ENCODE measurements at regions not wholly inside any gene's neighbourhood (a gene's known extent, or its start where the extent isn't known, plus 50 kb on each side); places are given as distances from the start of the nearest gene placed in this dataset.

DNA sequence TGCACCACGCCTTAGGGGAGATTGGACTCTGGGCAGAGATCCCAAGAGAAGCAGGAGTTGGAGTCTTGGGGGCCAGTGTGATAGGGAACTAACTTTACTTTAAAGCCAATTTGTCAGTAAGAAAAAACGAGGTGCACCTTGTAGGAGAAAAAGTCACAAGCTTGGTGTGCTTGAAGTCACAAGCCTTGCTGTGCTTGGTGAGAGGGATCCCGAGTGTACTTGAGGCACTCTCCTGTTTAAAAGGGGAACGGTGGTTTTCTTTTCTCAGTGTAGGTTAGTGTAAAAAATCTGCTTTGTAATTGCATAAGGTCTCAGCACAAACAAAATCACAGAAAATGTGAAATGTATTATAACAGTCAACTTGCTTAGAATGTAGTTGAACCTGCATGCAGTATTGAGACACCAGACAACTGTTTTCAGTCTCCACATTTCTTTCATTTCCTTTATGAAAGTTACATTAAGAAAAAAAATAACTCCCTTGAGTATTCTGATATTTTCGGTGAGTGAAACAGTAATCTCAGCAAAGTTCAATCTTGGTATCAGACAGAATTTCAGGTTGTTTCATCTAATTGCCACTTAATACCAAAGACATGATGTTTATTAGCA is 111.1 kb upstream of the DUSP22 start:
- DNase-seq, result no peak

DNA sequence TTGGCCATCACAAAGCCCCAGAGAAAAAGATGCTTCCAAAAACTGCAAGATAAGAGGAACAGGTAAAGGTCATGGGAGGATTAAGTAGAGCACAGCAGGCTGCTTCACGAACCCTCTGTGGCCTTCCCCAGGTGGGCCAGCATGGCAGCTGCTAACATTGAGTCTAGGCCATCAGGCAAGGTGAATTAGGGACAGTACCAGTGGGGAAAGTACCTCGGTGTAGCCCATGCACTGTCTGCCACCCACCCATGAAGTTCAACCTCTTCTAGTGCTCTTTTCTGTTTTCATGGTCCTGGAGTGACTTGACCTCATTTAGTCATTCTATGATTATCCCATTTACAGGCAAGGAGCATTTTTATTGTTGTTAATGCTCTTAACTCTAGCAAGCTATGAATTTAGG is 108.6 kb upstream of the DUSP22 start:
- DNase-seq, result no peak

DNA sequence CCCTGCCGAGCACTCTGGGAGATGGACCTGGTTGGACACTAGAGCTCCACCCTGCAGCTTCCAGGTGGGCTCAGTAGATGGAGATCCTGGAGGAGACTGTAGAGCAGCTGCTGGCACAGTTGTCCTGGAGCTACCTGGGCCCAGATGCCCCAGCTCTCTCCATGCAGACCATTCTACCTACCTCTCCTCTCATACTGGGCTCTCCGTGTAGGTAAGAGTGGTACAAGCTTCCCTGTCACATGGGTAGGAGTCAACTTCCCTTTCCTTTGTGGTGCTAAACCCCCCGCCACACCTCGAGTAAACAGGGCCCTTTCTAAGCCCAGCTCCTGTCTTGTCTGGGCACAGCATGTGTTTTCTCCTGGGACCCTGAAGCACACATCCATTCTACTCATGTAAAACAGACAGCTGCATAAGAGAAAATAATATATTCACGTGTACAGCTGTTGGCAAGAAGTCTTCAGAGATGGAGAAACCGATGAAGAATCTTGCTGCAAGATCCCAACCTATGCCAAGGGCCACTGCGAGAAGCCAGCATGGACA is 108.1 kb upstream of the DUSP22 start:
- DNase-seq, result no peak

DNA sequence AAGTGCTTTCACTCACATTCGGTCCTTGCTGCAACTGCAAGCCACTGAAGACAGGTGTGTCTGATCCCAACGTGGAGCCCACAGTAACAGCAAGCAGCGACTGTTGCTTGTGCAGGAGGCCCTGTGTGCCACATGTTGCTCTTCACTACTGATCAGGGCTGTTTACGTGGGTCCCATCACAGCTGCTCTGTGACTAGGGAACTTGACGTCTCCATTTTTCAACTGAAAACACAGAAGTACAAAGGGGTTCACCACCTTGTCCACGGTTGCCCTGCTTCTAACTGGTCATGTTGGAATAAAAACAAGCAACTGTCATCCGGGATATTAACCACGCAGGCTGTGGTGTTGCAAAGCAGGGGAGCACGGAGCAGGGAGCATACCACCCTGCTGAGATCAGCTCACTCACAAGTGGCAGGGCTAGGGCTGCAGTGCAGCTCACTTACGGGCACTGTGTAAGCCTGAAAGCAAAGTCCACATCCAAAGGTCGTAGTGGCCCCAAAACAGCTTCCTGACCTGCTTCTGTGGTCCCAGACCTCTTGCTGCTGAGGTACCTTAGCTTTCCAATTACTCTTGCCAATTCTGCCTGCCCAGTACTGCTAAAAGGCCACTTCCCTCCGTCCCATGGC is 105.8 kb upstream of the DUSP22 start:
- DNase-seq, result no peak

DNA sequence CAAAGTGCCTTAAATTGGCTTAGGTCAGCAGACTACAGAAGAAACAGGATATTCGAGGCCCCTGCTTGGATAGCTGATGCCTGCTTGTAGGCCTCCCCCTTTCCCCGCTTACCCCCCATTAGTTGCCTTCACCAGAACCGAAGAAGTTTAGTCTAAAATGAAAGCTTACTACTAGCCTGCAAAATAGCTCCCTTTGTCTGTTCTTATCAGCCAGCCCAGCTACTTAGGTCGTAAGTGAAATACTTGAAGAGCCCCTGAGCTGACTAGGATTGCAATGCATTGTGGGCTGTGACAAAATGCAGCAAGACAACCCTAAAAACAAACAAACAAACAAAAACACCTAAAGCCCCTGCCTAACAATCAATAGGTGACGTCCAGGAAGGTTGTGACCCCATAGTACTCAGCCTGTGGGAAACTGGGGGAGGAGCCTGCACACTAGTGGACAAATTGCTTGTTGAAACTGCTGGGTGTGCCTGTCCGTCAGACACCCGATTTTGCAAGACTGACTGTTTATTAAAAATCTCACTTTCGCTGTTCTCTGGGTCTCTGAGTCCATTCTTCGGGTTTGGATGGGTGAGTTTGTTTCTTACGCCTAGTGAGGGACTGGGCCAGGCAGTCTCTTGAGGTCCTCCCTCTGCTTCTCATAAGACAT is 105.0 kb upstream of the DUSP22 start:
- no peak for DNase-seq

DNA sequence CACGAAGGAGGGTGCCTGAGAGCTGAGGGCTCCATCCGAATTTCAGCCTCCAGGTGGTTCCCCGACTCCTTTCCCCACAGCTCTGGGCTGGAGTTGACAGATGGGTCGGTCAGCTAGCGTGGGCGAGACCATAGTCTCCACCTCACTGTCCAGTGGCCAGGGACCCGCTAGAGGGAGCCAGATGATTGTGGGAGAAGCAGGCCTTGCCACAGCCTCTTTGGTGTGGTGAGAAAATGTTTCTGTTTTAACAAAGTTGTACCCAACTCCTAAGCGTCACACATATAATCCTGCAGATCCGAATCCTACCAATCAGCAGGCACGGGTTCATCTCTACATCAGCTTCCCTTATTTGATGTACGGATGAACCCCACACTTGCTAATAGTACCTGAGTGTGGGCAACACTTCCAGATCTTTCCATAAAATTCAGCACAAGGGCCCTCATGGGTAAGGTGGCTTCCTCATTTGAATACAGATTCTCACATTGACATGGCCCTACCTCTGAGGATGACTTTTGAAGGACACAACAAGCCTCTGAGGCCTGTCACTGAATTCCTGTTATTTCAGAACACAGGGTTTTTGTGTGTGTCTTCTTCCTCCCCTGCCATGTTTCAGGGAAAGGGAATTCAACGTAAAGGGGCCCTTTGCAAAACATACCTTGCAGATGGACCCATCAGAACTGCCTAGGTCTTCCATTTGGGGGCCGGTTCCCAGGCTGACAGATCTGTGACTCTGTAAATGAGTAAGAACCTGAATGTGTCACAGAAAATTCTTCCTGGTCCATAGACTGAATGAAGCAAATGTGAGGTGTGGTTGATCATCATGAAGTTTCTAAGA is 103.2 kb upstream of the DUSP22 start:
- DNase-seq, result peak; percentile 73 to 92

DNA sequence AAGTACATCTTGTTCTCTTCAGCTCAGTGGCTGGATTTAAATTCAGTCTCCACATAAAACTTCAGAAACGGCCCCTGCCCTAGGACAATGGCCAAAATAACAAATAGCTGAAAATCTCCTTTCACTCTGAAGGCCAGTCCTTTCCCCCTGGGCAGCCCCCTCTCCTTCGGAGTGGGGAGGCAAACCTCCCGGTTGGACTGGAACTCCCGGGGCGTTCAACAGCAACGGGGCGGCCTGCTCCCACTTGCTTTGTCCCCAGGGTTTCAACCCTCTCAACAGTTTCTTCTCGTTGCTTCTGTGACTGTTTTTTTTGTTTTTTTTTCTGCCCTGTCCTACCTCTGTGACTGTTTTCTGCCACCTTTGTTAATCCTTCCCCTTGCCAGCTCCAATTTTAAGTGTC is 102.6 kb upstream of the DUSP22 start:
- no peak for DNase-seq

DNA sequence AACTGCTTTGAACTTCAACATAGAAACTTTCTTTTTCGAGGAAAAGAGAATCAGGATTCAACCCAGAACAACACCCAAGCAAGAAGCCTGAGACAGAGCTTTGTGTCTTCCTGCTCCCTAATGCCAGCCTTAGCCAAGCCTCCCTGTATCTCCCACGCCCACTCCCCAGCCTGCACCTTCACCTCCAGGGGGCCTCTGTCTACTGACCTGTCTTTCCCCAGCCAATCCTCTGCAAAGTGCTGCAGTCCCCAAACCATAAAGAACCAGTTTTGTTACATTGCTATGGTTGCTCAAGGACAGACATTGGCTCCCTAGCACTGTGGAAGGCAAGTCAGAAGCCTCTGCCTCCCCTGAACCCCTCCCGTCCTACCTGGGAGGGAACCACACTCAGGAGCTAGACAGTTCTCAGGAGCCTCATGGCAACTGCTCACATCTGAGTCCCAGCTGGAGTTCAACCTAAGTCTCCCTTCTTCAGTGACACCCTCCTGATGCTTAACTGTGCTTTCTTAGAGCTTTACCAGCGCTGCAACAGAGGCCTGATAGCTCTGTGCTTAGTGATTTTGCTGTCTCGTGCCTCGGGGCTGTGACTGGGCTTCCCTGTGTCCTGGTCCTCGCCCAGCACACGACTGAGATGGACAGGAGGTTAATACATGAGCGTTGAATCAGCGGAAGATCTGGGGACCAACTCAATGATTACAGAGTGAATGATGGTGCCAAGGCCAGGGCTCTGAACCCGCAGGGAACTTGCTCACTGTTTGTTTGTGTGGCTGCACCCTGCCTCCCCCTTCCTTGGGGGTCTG is 101.5 kb upstream of the DUSP22 start:
- DNase-seq, result peak in 1 of 2 experiments; percentile 19

DNA sequence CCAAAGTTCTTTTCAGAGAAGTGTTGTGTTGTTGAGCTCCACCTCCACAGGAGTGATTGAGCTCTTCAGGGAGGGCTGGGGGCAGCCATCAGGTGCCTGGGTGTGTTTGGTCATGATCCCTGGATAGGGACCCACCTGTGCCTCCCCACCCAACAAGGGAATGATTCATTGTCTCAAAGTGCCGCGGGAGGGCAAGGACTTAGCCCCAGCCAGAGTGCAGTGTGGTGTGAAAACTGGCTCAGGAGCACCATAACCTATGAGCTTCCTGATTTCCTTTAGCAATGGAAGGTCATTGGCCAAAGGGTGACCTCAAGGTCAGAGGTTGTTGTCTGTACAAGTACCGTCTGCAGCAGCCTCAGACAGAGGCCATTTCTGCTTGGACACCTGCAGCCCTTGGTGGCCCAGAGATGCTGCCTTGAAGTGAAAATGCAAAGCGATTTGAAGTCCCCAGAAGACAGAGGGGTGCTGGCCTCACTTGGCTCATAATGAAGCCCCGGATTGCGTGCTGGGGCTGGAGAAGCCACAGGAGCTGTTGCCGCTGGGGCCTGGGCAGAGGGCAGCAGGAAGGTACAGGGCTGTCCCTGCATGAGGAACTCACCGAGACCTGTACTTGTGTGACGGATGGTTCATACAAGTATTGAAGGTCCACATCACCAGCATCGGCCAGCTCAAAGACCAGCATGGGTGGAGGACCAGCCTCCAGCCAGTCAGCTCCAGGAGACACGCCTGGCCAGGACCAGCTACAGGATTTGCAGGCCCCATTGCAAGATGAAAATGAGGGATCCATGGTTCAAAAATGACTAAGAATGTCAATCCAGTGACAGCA is 100.6 kb upstream of the DUSP22 start:
- DNase-seq, result no peak

DNA sequence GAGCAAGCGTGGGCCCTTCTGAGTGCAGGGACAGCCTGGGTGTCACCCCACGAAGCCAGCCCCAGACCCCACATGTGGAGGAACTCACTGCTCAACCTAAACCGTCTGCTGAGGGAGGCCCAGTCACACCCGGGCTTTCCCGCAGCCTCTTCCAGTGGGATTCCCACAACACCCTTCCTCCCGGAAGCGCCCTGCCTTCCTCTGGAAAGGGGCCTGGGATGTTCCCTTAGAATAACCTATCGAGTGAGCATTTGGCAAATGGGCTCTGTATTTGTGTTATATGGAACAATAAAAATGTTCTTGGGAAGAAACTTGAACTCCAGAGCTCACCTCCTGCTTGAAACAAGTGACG is 100.0 kb upstream of the DUSP22 start:
- no peak for DNase-seq

DNA sequence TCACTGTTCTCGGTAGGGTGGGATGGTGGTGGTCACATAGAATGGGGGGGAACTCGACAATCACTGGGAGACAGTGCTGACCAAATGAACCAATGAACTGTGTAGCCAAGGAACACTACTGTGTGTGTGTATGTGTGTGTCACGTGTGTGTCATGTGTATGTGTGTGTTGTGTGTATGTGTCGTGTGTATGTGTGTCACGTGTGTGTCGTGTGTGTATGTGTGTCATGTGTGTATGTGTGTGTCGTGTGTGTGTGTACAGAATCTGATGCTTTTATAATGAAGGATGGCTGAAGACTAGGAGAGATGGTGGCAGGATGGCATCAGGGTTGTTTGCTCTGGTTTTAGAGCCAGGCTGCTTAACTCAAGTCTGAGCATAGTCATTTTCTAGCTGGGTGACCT is 99.1 kb upstream of the DUSP22 start:
- DNase-seq, result no peak

DNA sequence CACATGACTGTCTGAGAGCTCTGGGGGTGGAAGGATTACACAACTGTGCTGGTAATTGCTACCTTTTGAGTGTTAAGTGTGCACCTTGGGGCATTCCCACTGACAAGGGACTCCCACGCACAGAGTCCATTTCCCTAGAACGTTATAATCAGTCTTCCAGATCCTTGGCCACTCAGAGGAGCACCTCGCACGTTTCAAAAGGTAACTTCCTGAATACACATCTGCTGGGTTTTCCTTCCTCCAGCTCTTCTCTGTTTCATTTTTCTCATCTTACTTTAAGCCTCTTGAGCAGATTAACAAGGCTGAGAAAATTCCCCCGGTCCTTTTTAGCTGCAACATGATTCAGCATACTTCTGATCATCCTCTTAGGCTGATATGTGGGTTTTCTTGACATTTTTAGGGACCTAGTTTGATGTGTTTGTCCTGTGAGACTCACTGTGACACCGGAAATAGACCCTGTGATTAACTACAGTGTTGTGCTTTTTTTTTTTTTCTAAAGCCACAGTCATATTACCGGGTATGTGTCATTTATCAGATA is 98.4 kb upstream of the DUSP22 start:
- DNase-seq, result no peak

DNA sequence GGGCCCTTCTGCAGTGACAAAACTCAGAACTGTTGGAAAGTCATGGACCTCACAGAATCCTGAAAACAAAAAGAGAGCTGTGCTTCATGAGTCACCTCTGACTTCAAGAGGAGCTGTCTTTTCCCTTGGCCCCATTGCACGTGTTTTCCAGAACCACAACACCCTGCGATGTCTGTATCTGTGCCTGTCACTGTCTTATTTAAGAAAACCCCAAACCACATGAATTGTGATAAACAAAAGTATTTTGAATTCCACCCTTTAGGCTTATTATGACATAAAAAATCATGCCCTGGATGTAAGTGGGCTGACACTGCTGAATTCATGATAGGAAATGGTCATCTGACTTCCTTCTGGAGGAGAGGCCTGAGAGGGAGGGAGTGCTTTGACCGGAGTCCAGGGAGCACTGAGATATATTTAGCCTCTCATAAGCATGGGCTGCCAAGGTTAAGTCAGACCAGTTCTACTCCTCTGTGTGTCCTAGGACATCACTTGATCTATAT is 96.4 kb upstream of the DUSP22 start:
- no peak for DNase-seq

DNA sequence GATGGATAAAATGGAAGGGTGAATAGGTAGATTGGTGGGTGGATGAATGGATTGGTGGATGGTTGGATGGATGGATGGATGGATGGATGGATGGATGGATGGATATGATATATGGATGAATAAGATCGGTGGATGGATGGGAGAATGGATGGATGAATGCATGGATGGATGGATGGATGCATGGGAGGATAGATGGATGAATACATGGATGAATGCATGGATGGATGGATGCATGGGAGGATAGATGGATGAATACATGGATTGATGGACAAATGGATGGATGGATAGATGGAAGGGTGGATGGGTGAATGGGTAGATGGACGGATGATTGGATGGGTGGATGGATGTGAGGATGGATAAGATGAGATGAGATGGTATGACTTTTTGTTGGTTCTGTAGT is 95.7 kb upstream of the DUSP22 start:
- no peak for DNase-seq

DNA sequence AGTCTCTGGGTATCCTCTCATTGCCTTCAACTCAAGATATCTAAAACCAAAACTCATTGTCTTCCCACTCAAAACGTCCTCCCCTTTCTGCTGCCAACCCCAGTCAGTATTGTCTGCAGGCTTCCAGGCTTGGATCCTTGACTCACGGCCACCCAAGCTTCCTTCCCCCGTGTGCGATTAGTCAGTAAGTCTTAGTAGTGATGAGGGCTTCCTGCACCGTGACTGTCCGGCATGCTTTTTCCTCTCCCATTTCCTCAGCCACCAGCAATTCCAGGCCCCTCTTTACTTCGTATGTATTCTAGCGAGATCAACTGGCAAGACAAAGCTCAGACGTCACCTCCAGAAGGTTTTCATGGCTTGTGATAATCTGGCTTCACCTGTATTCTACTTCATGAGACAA is 88.6 kb upstream of the DUSP22 start:
- DNase-seq, result no peak

DNA sequence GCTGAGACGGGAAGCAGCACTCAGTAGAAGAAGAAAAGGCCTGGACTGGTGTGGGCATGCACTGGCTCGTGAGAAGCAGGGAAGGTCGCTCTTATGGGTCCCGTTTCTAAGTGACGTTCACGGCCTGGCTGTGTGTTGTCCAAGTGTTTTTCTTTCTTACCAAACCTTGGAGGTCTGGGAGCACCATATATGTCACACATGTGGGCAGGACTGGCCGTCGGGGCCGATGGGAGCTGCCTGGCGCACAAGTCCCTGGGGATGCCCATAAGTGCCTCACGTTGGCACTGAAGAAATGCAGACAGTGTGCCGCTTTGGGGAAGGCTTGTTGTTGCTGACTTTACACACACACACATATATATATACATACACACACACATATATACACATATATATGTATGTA is 86.0 kb upstream of the DUSP22 start:
- no peak for DNase-seq

DNA sequence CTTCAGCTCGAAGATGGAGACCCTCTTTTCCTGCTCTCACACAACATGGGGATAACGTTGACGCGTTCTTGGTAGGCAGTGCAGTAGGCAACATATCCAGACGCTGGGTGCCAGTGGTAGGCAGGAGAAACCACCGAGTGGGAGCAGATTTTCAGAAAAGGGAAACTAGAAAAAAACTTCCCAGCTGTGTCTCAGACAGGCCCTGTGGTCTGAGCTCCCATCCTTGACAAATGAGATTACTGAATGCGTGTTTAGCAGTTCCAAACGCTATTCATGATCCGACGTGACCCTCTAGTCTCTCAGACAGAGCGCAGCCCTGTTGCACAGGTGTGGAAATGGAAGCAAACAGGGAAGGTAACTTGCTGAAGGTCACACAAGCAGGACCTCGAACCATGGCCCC is 83.9 kb upstream of the DUSP22 start:
- DNase-seq, result no peak

DNA sequence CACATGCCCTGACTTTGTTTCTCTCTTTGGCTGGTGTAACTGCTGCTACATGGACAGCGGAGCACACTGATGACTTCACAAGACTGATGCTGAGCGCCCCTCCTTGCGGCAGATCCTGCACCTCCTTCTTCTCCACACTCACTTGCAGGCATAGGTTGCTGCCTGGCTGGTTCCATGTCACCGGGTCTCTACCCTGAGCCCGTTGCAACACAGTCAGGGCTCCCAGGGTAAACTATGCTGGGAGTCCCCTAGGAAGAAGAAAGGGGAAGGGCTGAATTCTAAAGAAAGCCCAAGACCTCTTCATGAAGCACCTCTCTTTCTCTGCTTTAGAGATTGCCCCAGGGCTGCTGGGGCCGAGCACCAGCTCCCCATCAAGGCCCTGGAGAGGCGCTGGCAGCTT is 83.3 kb upstream of the DUSP22 start:
- no peak for DNase-seq

DNA sequence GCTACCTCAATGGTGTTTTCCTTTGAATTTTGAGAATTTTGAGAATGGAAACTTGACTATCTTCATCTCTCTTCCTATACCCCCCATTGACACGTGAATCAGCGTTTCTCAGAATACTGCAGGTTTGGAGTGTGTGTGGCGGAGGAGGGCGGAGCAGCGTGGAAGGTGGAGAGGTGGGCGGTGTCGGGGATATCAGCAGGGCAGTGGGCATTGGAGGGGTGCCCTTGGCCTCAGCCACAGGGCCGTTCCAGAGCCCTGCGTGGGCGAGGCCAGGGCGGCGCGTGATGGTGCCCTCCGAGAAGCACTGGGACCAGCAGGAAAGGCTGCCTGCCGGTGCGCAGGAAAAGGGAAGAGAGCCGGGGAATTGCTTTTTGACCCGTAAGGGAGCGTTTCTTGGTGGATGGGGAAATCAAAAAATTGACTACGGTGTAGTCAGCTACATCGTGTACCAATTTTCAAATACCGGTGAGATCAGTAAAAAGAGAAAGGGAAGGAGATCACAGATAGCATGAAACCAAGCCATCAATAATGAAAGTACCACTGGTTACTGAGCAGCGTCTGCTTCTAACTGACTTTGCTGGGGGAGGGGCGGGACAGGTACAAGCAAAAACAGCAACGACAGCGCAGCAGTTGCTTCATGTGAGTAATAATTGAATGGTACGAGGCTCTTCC is 82.7 kb upstream of the DUSP22 start:
- no peak for DNase-seq

DNA sequence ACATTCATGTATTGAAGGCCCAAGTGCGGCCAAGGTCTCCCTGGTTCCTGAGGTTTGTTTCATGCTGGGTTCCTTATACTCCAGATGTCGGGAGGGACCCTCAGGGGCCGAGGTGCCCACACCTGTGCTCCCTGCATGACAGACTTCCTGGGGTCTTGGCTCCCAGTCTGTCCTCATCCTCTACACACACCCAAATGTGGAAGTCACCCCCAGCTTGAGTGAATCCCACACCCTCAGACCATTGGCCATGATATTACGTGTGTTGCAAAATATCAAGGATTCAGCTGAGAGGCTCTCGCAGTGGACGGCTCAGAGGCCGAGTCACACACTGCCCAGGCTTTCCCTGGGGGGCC is 82.2 kb upstream of the DUSP22 start:
- no peak for DNase-seq
